H9 (cell line): ENCODE measurements at regions not wholly inside any gene's neighbourhood (a gene's known extent, or its start where the extent isn't known, plus 50 kb on each side); places are given as distances from the start of the nearest gene placed in this dataset.

ENCODE experiments used
- DNase-seq: peaks from one replicate; pipeline ENCODE4 v3.0.0-alpha.2; 2017
- H2AFZ ChIP-seq: one replicate; pipeline ENCODE4 v1.6.1; 2013; ENCODE audit warnings: mild to moderate bottlenecking, low read length, control low read depth, moderate library complexity
- H2AK5ac ChIP-seq: 2 replicates; pipeline ENCODE4 v1.6.1; 2013; ENCODE audit warnings: low read length, control low read depth, mixed read lengths; ENCODE audit not compliant: insufficient read length
- H2BK120ac ChIP-seq: one replicate; pipeline ENCODE4 v1.6.1; 2013; ENCODE audit warnings: low read depth, mild to moderate bottlenecking, low read length, control low read depth, inconsistent platforms; ENCODE audit not compliant: poor library complexity, severe bottlenecking
- H2BK12ac ChIP-seq: 2 replicates; pipeline ENCODE4 v1.6.1; 2013; ENCODE audit warnings: low read length, control low read depth, mixed read lengths, low read depth; ENCODE audit not compliant: insufficient read length
- H2BK15ac ChIP-seq: 2 replicates; pipeline ENCODE4 v1.6.1; 2013; ENCODE audit warnings: low read depth, low read length, control low read depth
- H2BK20ac ChIP-seq: one replicate; pipeline ENCODE4 v1.6.1; 2013; ENCODE audit warnings: low read depth, mild to moderate bottlenecking, low read length, control low read depth, inconsistent platforms; ENCODE audit not compliant: poor library complexity, severe bottlenecking
- H2BK5ac ChIP-seq: 2 replicates; pipeline ENCODE4 v1.6.1; 2013; ENCODE audit warnings: low read length, control low read depth, mixed read lengths; ENCODE audit not compliant: insufficient read length
- H3K14ac ChIP-seq: 2 replicates; pipeline ENCODE4 v1.6.1; 2013; ENCODE audit warnings: low read length, control low read depth; ENCODE audit not compliant: insufficient read depth
- H3K18ac ChIP-seq: 2 replicates; pipeline ENCODE4 v1.6.1; 2013; ENCODE audit warnings: low read depth, mild to moderate bottlenecking, mixed read lengths, low read length, control low read depth; ENCODE audit not compliant: insufficient read length
- H3K23ac ChIP-seq: 2 replicates; pipeline ENCODE4 v1.6.1; 2013; ENCODE audit warnings: low read length, control low read depth, mixed read lengths, low read depth; ENCODE audit not compliant: insufficient read length
- H3K23me2 ChIP-seq: 2 replicates; pipeline ENCODE4 v1.6.1; 2013; ENCODE audit warnings: low read depth, mild to moderate bottlenecking, mixed read lengths, low read length, control low read depth; ENCODE audit not compliant: insufficient read length, poor library complexity, severe bottlenecking
- H3K27ac ChIP-seq: 2 replicates; pipeline ENCODE4 v1.5.1; 2013; ENCODE audit warnings: low read length, control low read depth, mixed read lengths, low read depth; ENCODE audit not compliant: insufficient read length
- H3K27me3 ChIP-seq: 2 replicates; pipeline ENCODE4 v1.6.1; 2013; ENCODE audit warnings: low read length, control low read depth, inconsistent platforms; ENCODE audit not compliant: insufficient read depth
- H3K4ac ChIP-seq: 2 replicates; pipeline ENCODE4 v1.6.1; 2013; ENCODE audit warnings: low read depth, mild to moderate bottlenecking, control low read depth, inconsistent platforms, low read length, moderate library complexity
- H3K4me1 ChIP-seq: 2 replicates; pipeline ENCODE4 v1.6.1; 2013; ENCODE audit warnings: low read length, control low read depth, inconsistent platforms; ENCODE audit not compliant: insufficient read depth
- H3K4me2 ChIP-seq: 2 replicates; pipeline ENCODE4 v1.6.1; 2013; ENCODE audit warnings: low read length, control low read depth, mixed read lengths; ENCODE audit not compliant: insufficient read length, insufficient read depth
- H3K56ac ChIP-seq: 2 replicates; pipeline ENCODE4 v1.6.1; 2013; ENCODE audit warnings: low read depth, mild to moderate bottlenecking, mixed read lengths, low read length, control low read depth; ENCODE audit not compliant: insufficient read length
- H3K79me1 ChIP-seq: 2 replicates; pipeline ENCODE4 v1.6.1; 2013; ENCODE audit warnings: low read depth, mild to moderate bottlenecking, moderate library complexity, low read length, control low read depth, inconsistent platforms; ENCODE audit not compliant: insufficient read depth, poor library complexity, severe bottlenecking
- H3K79me2 ChIP-seq: 2 replicates; pipeline ENCODE4 v1.6.1; 2013; ENCODE audit warnings: low read length, control low read depth, inconsistent platforms; ENCODE audit not compliant: insufficient read depth
- H3K9ac ChIP-seq: 2 replicates; pipeline ENCODE4 v1.6.1; 2013; ENCODE audit warnings: low read length, control low read depth, mixed read lengths; ENCODE audit not compliant: insufficient read length; ENCODE audit errors: extremely low read depth
- H3K9me3 ChIP-seq: one replicate; pipeline ENCODE4 v1.6.1; 2013; ENCODE audit warnings: low read depth, low read length, inconsistent platforms; ENCODE audit not compliant: control insufficient read depth
- H3T11ph ChIP-seq: one replicate; pipeline ENCODE4 v1.6.1; 2013; ENCODE audit warnings: mild to moderate bottlenecking, low read length, control low read depth, inconsistent platforms
- H4K20me1 ChIP-seq: one replicate; pipeline ENCODE4 v1.6.1; 2013; ENCODE audit not compliant: control insufficient read depth, insufficient read length, insufficient read depth
- H4K5ac ChIP-seq: 2 replicates; pipeline ENCODE4 v1.6.1; 2013; ENCODE audit warnings: low read depth, mild to moderate bottlenecking, mixed read lengths, low read length, control low read depth; ENCODE audit not compliant: insufficient read length
- H4K8ac ChIP-seq: replicated peaks from 2 replicates; pipeline ENCODE4 v1.6.1; 2013; ENCODE audit warnings: low read length, control low read depth, mixed read lengths, low read depth; ENCODE audit not compliant: insufficient read length
- H4K91ac ChIP-seq: 2 replicates; pipeline ENCODE4 v1.6.1; 2013; ENCODE audit warnings: low read depth, mild to moderate bottlenecking, moderate library complexity, mixed read lengths, low read length, control low read depth; ENCODE audit not compliant: insufficient read length
- H3K27ac Mint-ChIP-seq, 3 experiments: 2 replicates in 2 of 3; 3 replicates in 1 of 3; pipeline ENCODE4 v1.8.0; 2020 to 2021; ENCODE audit warnings: mixed read lengths in 3 of 3, mild to moderate bottlenecking in 1 of 3, moderate library complexity in 1 of 3
- H3K27me3 Mint-ChIP-seq: 2 replicates; pipeline ENCODE4 v1.8.0; 2021; ENCODE audit warnings: low read depth, mild to moderate bottlenecking, moderate library complexity, mixed read lengths
- H3K36me3 Mint-ChIP-seq, 3 experiments: 2 replicates in 2 of 3; 3 replicates in 1 of 3; pipeline ENCODE4 v1.8.0; 2020 to 2021; ENCODE audit warnings: low read depth in 3 of 3, mixed read lengths in 3 of 3; ENCODE audit not compliant: insufficient read depth in 1 of 3
- H3K4me1 Mint-ChIP-seq, 2 experiments: 2 replicates each; pipeline ENCODE4 v1.8.0; 2020; ENCODE audit warnings: mixed read lengths in 2 of 2
- H3K4me3 Mint-ChIP-seq, 2 experiments: 2 replicates in 1 of 2; 3 replicates in 1 of 2; pipeline ENCODE4 v1.8.0; 2020 to 2021; ENCODE audit warnings: mild to moderate bottlenecking in 2 of 2, mixed read lengths in 2 of 2, moderate library complexity in 1 of 2
- H3K9me3 Mint-ChIP-seq, 2 experiments: 2 replicates in 1 of 2; 3 replicates in 1 of 2; pipeline ENCODE4 v1.8.0; 2020; ENCODE audit warnings: mild to moderate bottlenecking in 2 of 2, mixed read lengths in 2 of 2, moderate library complexity in 1 of 2
- WGBS: extraction: QIAGEN DNeasy Blood & Tissue Kit; methylation state at CpG from one replicate; pipeline ENCODE4 v1.1.7; 2013; ENCODE audit warnings: missing lambda C conversion rate, low lambda C conversion rate, mixed read lengths; ENCODE audit not compliant: insufficient read length; ENCODE audit errors: extremely low coverage; 5-methylcytosine and 5-hydroxymethylcytosine counted together
- TF ChIP-seq, protein P1 (sequence below): fragments of 200-600 bp; sonication (generic); conservative IDR thresholded peaks from 3 replicates; pipeline ENCODE4 v1.8.0; 2021; ENCODE audit warnings: antibody characterized with exemption, mild to moderate bottlenecking

DNA sequence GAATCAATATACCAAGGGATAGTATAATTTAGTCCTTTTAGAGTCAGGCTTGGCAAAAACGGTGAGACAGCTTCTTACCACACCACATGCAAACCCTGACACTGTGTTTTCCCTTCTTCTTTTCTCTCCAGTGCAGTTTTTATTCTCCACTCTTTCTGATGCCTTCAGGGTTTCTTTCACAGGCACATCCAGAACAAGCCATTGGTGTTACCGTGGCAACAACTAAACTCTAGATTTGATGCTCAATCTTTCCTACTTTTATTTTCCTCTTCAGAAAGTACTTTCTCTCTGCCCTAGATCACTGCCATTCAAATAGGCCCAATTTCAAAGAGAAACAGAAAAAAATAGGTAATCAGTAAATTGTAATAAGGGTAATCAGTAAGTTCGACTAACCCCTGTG is 469.8 kb upstream of the POT1 start:
- Histone ChIP-seq H3K18ac (no peak overlapping the region), H3T11ph (no peak overlapping the region), H3K27me3 (no peaks in the 10 kb centered on the region), H4K8ac (no peak overlapping the region), H2BK5ac (no peak overlapping the region), H3K14ac (no peak overlapping the region), H2BK120ac (no peak overlapping the region), H3K27ac (no peak overlapping the region), H4K20me1 (no peaks in the 10 kb centered on the region), H3K9ac (no peak overlapping the region), H3K23me2 (no peaks in the 10 kb centered on the region), H2AFZ (no peak overlapping the region), H3K4me2 (no peak overlapping the region), H3K4ac (no peak overlapping the region), H4K91ac (no peak overlapping the region), H3K9me3 (no peaks in the 10 kb centered on the region), H2BK12ac (no peak overlapping the region), H2BK15ac (no peak overlapping the region), H2BK20ac (no peak overlapping the region), H4K5ac (no peak overlapping the region), H3K23ac (no peak overlapping the region), H3K4me1 (no peaks in the 10 kb centered on the region), H3K79me2 (no peaks in the 10 kb centered on the region), H2AK5ac (no peak overlapping the region), H3K79me1 (no peaks in the 10 kb centered on the region), H3K56ac (no peak overlapping the region)
- Mint-ChIP-seq H3K4me1 (no peaks in the 10 kb centered on the region), H3K27ac (no peak overlapping the region), H3K9me3 (no peaks in the 10 kb centered on the region), H3K4me3 (no peak overlapping the region), H3K27me3 (no peaks in the 10 kb centered on the region; the same call in 1 of the 2 replicates), H3K36me3 (no peaks in the 10 kb centered on the region)
- no peak for DNase-seq
- no CpG with 5 or more reads among the region's 3 CpGs for WGBS
- TF ChIP-seq, protein P1, sequence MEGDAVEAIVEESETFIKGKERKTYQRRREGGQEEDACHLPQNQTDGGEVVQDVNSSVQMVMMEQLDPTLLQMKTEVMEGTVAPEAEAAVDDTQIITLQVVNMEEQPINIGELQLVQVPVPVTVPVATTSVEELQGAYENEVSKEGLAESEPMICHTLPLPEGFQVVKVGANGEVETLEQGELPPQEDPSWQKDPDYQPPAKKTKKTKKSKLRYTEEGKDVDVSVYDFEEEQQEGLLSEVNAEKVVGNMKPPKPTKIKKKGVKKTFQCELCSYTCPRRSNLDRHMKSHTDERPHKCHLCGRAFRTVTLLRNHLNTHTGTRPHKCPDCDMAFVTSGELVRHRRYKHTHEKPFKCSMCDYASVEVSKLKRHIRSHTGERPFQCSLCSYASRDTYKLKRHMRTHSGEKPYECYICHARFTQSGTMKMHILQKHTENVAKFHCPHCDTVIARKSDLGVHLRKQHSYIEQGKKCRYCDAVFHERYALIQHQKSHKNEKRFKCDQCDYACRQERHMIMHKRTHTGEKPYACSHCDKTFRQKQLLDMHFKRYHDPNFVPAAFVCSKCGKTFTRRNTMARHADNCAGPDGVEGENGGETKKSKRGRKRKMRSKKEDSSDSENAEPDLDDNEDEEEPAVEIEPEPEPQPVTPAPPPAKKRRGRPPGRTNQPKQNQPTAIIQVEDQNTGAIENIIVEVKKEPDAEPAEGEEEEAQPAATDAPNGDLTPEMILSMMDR: no peak
